ENCODE measurements at regions not wholly inside any gene's neighbourhood (a gene's known extent, or its start where the extent isn't known, plus 50 kb on each side); places are given as distances from the start of the nearest gene placed in this dataset.

DNA sequence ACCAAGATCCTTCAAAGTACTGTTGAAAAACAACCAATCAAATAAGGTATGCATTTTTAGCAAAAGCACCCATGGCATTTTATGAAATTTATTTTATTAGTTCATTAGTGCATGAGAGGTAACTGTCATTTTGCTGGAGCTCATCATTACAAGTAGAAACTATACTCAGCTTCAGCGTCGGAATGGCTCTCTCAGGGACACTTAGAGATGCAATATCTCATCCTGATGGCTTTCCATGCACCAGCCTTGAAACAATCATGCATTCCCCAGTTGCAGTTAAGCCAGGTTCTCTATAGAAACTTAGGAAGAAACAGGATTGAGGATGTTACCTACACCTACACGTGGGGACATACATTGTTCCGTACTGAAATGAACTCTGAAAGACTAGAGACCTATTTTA, 219.5 kb downstream of the GALR1 start (continued):
- TF ChIP-seq, protein P1, sequence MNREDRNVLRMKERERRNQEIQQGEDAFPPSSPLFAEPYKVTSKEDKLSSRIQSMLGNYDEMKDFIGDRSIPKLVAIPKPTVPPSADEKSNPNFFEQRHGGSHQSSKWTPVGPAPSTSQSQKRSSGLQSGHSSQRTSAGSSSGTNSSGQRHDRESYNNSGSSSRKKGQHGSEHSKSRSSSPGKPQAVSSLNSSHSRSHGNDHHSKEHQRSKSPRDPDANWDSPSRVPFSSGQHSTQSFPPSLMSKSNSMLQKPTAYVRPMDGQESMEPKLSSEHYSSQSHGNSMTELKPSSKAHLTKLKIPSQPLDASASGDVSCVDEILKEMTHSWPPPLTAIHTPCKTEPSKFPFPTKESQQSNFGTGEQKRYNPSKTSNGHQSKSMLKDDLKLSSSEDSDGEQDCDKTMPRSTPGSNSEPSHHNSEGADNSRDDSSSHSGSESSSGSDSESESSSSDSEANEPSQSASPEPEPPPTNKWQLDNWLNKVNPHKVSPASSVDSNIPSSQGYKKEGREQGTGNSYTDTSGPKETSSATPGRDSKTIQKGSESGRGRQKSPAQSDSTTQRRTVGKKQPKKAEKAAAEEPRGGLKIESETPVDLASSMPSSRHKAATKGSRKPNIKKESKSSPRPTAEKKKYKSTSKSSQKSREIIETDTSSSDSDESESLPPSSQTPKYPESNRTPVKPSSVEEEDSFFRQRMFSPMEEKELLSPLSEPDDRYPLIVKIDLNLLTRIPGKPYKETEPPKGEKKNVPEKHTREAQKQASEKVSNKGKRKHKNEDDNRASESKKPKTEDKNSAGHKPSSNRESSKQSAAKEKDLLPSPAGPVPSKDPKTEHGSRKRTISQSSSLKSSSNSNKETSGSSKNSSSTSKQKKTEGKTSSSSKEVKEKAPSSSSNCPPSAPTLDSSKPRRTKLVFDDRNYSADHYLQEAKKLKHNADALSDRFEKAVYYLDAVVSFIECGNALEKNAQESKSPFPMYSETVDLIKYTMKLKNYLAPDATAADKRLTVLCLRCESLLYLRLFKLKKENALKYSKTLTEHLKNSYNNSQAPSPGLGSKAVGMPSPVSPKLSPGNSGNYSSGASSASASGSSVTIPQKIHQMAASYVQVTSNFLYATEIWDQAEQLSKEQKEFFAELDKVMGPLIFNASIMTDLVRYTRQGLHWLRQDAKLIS (CRISPR knock-in tag; IDR thresholded peaks at IDR 0.05): no peak
- no peak for TF ChIP-seq REST (IDR thresholded peaks at IDR 0.05; ENCODE audit: borderline replicate concordance in 1 of 2, low read depth in 1 of 2, low read length in 2 of 2)
- no peak for TF ChIP-seq ZNF782 (CRISPR knock-in tag; IDR thresholded peaks at IDR 0.05; ENCODE audit: borderline replicate concordance)
- TF ChIP-seq XBP1 (CRISPR knock-in tag; IDR thresholded peaks at IDR 0.05): no peak
- no peak for TF ChIP-seq ZNF672 (CRISPR knock-in tag; IDR thresholded peaks at IDR 0.05)
- TF ChIP-seq, protein P2, sequence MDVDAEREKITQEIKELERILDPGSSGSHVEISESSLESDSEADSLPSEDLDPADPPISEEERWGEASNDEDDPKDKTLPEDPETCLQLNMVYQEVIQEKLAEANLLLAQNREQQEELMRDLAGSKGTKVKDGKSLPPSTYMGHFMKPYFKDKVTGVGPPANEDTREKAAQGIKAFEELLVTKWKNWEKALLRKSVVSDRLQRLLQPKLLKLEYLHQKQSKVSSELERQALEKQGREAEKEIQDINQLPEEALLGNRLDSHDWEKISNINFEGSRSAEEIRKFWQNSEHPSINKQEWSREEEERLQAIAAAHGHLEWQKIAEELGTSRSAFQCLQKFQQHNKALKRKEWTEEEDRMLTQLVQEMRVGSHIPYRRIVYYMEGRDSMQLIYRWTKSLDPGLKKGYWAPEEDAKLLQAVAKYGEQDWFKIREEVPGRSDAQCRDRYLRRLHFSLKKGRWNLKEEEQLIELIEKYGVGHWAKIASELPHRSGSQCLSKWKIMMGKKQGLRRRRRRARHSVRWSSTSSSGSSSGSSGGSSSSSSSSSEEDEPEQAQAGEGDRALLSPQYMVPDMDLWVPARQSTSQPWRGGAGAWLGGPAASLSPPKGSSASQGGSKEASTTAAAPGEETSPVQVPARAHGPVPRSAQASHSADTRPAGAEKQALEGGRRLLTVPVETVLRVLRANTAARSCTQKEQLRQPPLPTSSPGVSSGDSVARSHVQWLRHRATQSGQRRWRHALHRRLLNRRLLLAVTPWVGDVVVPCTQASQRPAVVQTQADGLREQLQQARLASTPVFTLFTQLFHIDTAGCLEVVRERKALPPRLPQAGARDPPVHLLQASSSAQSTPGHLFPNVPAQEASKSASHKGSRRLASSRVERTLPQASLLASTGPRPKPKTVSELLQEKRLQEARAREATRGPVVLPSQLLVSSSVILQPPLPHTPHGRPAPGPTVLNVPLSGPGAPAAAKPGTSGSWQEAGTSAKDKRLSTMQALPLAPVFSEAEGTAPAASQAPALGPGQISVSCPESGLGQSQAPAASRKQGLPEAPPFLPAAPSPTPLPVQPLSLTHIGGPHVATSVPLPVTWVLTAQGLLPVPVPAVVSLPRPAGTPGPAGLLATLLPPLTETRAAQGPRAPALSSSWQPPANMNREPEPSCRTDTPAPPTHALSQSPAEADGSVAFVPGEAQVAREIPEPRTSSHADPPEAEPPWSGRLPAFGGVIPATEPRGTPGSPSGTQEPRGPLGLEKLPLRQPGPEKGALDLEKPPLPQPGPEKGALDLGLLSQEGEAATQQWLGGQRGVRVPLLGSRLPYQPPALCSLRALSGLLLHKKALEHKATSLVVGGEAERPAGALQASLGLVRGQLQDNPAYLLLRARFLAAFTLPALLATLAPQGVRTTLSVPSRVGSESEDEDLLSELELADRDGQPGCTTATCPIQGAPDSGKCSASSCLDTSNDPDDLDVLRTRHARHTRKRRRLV (CRISPR knock-in tag; IDR thresholded peaks at IDR 0.05): no peak
- TF ChIP-seq ZNF138 (CRISPR knock-in tag; IDR thresholded peaks at IDR 0.05; ENCODE audit: low read depth): no peak

All from HepG2 (cell line).